HepG2 (cell line): ENCODE measurements at regions not wholly inside any gene's neighbourhood (a gene's known extent, or its start where the extent isn't known, plus 50 kb on each side); places are given as distances from the start of the nearest gene placed in this dataset.

Source experiments
- ATAC-seq: fragments of 200-7000 bp; cut with Tn5 transposase; 3 replicates; pipeline ENCODE4 v1.9.1; 2020; ENCODE audit warnings: mild to moderate bottlenecking, moderate library complexity
- BruUV-seq: library from RNA; stranded (reverse); fragments of 400-500 nt; replicated peaks from 2 replicates; lab custom pipeline; 2021; lab: Mats Ljungman, UMichigan
- CTCF ChIA-PET: fragments of 300-600 bp; formaldehyde crosslinking; extraction: SDS; loops from one replicate; lab custom pipeline; 2021; ENCODE audit warnings: low total read pairs, inconsistent platforms, low intra/inter-chr PET ratio; lab: Yijun Ruan, JAX
- POLR2A ChIA-PET: fragments of 350-600 bp; sonication (Branson Sonifier 250); formaldehyde crosslinking; loops from one replicate; lab custom pipeline; 2020; ENCODE audit warnings: antibody characterized with exemption, inconsistent platforms; lab: Yijun Ruan, JAX
- DNase-seq: peaks from one replicate; pipeline ENCODE4 v3.0.0-alpha.2; 2015; ENCODE audit warnings: low spot score
- FAIRE-seq: peaks from 3 replicates; lab custom pipeline; 2011; peaks lifted over from hg19 to GRCh38; lab: Jason Lieb, UNC
- H2AFZ ChIP-seq: one replicate; pipeline ENCODE4 v1.6.1; 2011; ENCODE audit warnings: low read length, inconsistent platforms
- H3K27ac ChIP-seq: fragments of 300-600 bp; 3 replicates; pipeline ENCODE4 v1.8.0; 2011; ENCODE audit warnings: mixed run types, mild to moderate bottlenecking, mixed read lengths, low read length, inconsistent platforms; ENCODE audit not compliant: insufficient read depth; ENCODE audit errors: extremely low read length
- H3K27me3 ChIP-seq, 2 experiments: fragments of 200-600 bp in 1 of 2; 2 replicates in 1 of 2; 3 replicates in 1 of 2; pipeline versions ENCODE4 v1.6.0 to v1.8.0; 2011; ENCODE audit warnings: low read length in 2 of 2, mild to moderate bottlenecking in 2 of 2, moderate library complexity in 2 of 2, inconsistent platforms in 1 of 2; ENCODE audit not compliant: insufficient read depth in 2 of 2, control insufficient read depth in 1 of 2
- H3K36me3 ChIP-seq, 2 experiments: fragments of 200-600 bp in 1 of 2; replicated peaks in 1 of 2; 2 replicates in 1 of 2; 3 replicates in 1 of 2; pipeline versions ENCODE4 v1.5.1 to v1.8.0; 2011; ENCODE audit warnings: low read length in 2 of 2, inconsistent platforms in 1 of 2; ENCODE audit not compliant: insufficient read depth in 2 of 2, control insufficient read depth in 1 of 2
- H3K4me1 ChIP-seq: 2 replicates; pipeline ENCODE4 v1.5.1; 2012; ENCODE audit warnings: low read length, inconsistent platforms; ENCODE audit not compliant: insufficient read depth
- H3K4me2 ChIP-seq: 2 replicates; pipeline ENCODE4 v1.6.0; 2011; ENCODE audit warnings: low read depth, low read length, inconsistent platforms
- H3K4me3 ChIP-seq, 3 experiments: fragments of 200-600 bp in 1 of 3; sonication (generic), shearing (Covaris generic) in 1 of 3; replicated peaks in 1 of 3; 2 replicates each; pipeline ENCODE4 v1.5.1; 2011 to 2016; ENCODE audit warnings: low read length in 3 of 3, inconsistent platforms in 2 of 3, low read depth in 2 of 3, mild to moderate bottlenecking in 2 of 3, control low read depth in 1 of 3, mixed read lengths in 1 of 3; ENCODE audit not compliant: insufficient read depth in 1 of 3
- H3K79me2 ChIP-seq: one replicate; pipeline ENCODE4 v1.6.1; 2011; ENCODE audit warnings: low read length, inconsistent platforms; ENCODE audit not compliant: insufficient read depth
- H3K9ac ChIP-seq: 2 replicates; pipeline ENCODE4 v1.6.0; 2011; ENCODE audit warnings: mild to moderate bottlenecking, low read depth, low read length, inconsistent platforms; ENCODE audit not compliant: insufficient read depth
- H3K9me3 ChIP-seq: 2 replicates; pipeline ENCODE4 v1.5.1; 2012; ENCODE audit warnings: mild to moderate bottlenecking, low read length
- H4K20me1 ChIP-seq: 2 replicates; pipeline ENCODE4 v1.6.0; 2011; ENCODE audit warnings: inconsistent platforms, mild to moderate bottlenecking, low read length, moderate library complexity; ENCODE audit not compliant: insufficient read depth
- AKAP8 ChIP-seq: sonication (generic); formaldehyde crosslinking; IDR thresholded peaks from 2 replicates; pipeline ENCODE4 v1.5.1; 2020; ENCODE audit warnings: mild to moderate bottlenecking, missing genetic modification reagents
- ELF1 ChIP-seq: sonication (generic); formaldehyde crosslinking; IDR thresholded peaks from 2 replicates; pipeline ENCODE4 v1.4.0; 2020; ENCODE audit warnings: missing genetic modification reagents
- GPBP1L1 ChIP-seq: sonication (generic); formaldehyde crosslinking; IDR thresholded peaks from 2 replicates; pipeline ENCODE4 v1.5.0; 2020; ENCODE audit warnings: mild to moderate bottlenecking, missing genetic modification reagents
- HIC2 ChIP-seq: sonication (generic); formaldehyde crosslinking; IDR thresholded peaks from 2 replicates; pipeline ENCODE4 v1.9.0; 2022; ENCODE audit warnings: low read depth, missing genetic modification reagents
- KIAA2018 ChIP-seq: sonication (generic); formaldehyde crosslinking; IDR thresholded peaks from 2 replicates; pipeline ENCODE4 v1.5.0; 2020; ENCODE audit warnings: mild to moderate bottlenecking, missing genetic modification reagents, borderline replicate concordance
- NR0B2 ChIP-seq: sonication (generic); formaldehyde crosslinking; IDR thresholded peaks from 2 replicates; pipeline ENCODE4 v1.4.0; 2020; ENCODE audit warnings: mild to moderate bottlenecking, missing genetic modification reagents
- PREB ChIP-seq: sonication (generic); formaldehyde crosslinking; IDR thresholded peaks from 2 replicates; pipeline ENCODE4 v1.4.0; 2020; ENCODE audit warnings: missing genetic modification reagents
- ZBTB25 ChIP-seq: IDR thresholded peaks from 2 replicates; pipeline ENCODE4 v1.6.1; 2018; ENCODE audit warnings: missing genetic modification reagents
- ZNF619 ChIP-seq: sonication (generic); formaldehyde crosslinking; IDR thresholded peaks from 2 replicates; pipeline ENCODE4 v1.4.0; 2020; ENCODE audit warnings: mild to moderate bottlenecking, missing genetic modification reagents
- ZNF720 ChIP-seq: sonication (generic); formaldehyde crosslinking; IDR thresholded peaks from 2 replicates; pipeline ENCODE4 v1.4.0; 2020; ENCODE audit warnings: missing genetic modification reagents
- WGBS: methylation state at CpG from one replicate; pipeline ENCODE4 v1.1.6; 2017; ENCODE audit warnings: low lambda C conversion rate; 5-methylcytosine and 5-hydroxymethylcytosine counted together
- in situ Hi-C: cut with HindIII; loops from 2 replicates; pipeline ENCODE4 v1.10.0; 2017; ENCODE audit warnings: low pct_unique_long_range_greater_than_20kb; ENCODE audit not compliant: extremely low pct_ligation_motif_present
- intact Hi-C: fragments of 100-400 bp; cut with micrococcal nuclease; formaldehyde crosslinking; loops from one replicate; pipeline ENCODE4 v1.10.0; 2022; ENCODE audit not compliant: unreplicated experiment

- CTCF ChIA-PET: no interaction called here
- Histone ChIP-seq H2AFZ (no peak overlapping the region), H3K27me3 (peaks cover 0 to 7% of the 10 kb centered on the region in 2 experiments; a peak in 1 of 5 replicates), H3K4me3 (no peak overlapping the region), H3K4me2 (no peak overlapping the region), H3K36me3 (no peaks in the 10 kb centered on the region), H3K27ac (no peak overlapping the region), H3K9me3 (no peaks in the 10 kb centered on the region), H4K20me1 (no peaks in the 10 kb centered on the region), H3K79me2 (no peaks in the 10 kb centered on the region), H3K4me1 (no peaks in the 10 kb centered on the region), H3K9ac (no peak overlapping the region)
- POLR2A ChIA-PET: no interaction called here
- in situ Hi-C loops: no loop called here
- intact Hi-C loops: no loop called here
- FAIRE-seq: no peak
- BruUV-seq: no TSS peak
- no peak for DNase-seq
- peak; percentile 12; the same call in 1 of the 3 replicates for ATAC-seq
- WGBS: 0% methylated on average over 2 of the region's 9 CpGs
- TF ChIP-seq ELF1 (no peak), ZBTB25 (CRISPR knock-in tag) (no peak), ZNF619 (CRISPR knock-in tag) (no peak), AKAP8 (CRISPR knock-in tag) (no peak), ZNF720 (CRISPR knock-in tag) (no peak), HIC2 (CRISPR knock-in tag) (no peak), PREB (CRISPR knock-in tag) (no peak), GPBP1L1 (CRISPR knock-in tag) (no peak), NR0B2 (no peak), KIAA2018 (no peak)
Measured at GRCh38 chr20:56842056-56842455, 212.9 kb downstream of the TFAP2C start.
